Effector CD8-positive, alpha-beta T cell (primary cell): ENCODE measurements at regions not wholly inside any gene's neighbourhood (a gene's known extent, or its start where the extent isn't known, plus 50 kb on each side); places are given as distances from the start of the nearest gene placed in this dataset.
"Not testable (repeated sequence)": the region's sequence is repeated elsewhere in the genome, so short reads cannot be mapped to it uniquely, and the experiment has no call there.

Experiments used
- DNase-seq: peaks from one replicate; lab custom pipeline; 2025; lab: John Stamatoyannopoulos, UW

GRCh38 chr13:103663996-103664395 lies 597.8 kb upstream of the SLC10A2 start:
- DNase-seq, result no peak

- DNase-seq, result no peak
These were observed 590.1 kb upstream of the SLC10A2 start for GRCh38 chr13:103656311-103656710.

GRCh38 chr13:103640606-103641005 lies 574.4 kb upstream of the SLC10A2 start:
- no peak for DNase-seq

GRCh38 chr13:103639326-103639725 lies 573.1 kb upstream of the SLC10A2 start:
- no peak for DNase-seq

GRCh38 chr13:103638706-103639105 lies 572.5 kb upstream of the SLC10A2 start:
- no peak for DNase-seq

- DNase-seq, result no peak
These were observed 567.8 kb upstream of the SLC10A2 start for GRCh38 chr13:103634066-103634465.

- DNase-seq, result no peak
These were observed 559.0 kb upstream of the SLC10A2 start for GRCh38 chr13:103625194-103625593.

- DNase-seq, result no peak
These were observed 551.9 kb upstream of the SLC10A2 start for GRCh38 chr13:103618151-103618550.

GRCh38 chr13:103615771-103616170 lies 549.6 kb upstream of the SLC10A2 start:
- no peak for DNase-seq

GRCh38 chr13:103614761-103615160 lies 548.5 kb upstream of the SLC10A2 start:
- no peak for DNase-seq

- DNase-seq, result no peak
These were observed 541.8 kb upstream of the SLC10A2 start for GRCh38 chr13:103607995-103608394.

- no peak for DNase-seq
These were observed 539.5 kb upstream of the SLC10A2 start for GRCh38 chr13:103605546-103606326.

- not testable (repeated sequence) for DNase-seq
These were observed 533.7 kb upstream of the SLC10A2 start for GRCh38 chr13:103599870-103600269.

GRCh38 chr13:103598671-103599070 lies 532.5 kb upstream of the SLC10A2 start:
- DNase-seq, result no peak

- DNase-seq, result no peak
These were observed 507.2 kb upstream of the SLC10A2 start for GRCh38 chr13:103573446-103573845.

- no peak for DNase-seq
These were observed 502.1 kb upstream of the SLC10A2 start for GRCh38 chr13:103568314-103568713.

GRCh38 chr13:103557878-103558277 lies 491.7 kb upstream of the SLC10A2 start:
- no peak for DNase-seq

GRCh38 chr13:103556681-103557080 lies 490.5 kb upstream of the SLC10A2 start:
- no peak for DNase-seq

GRCh38 chr13:103547914-103548313 lies 481.7 kb upstream of the SLC10A2 start:
- no peak for DNase-seq

GRCh38 chr13:103546271-103546670 lies 480.1 kb upstream of the SLC10A2 start:
- DNase-seq, result no peak

- no peak for DNase-seq
These were observed 476.4 kb upstream of the SLC10A2 start for GRCh38 chr13:103542648-103543047.

- no peak for DNase-seq
These were observed 474.2 kb upstream of the SLC10A2 start for GRCh38 chr13:103540382-103540765.

- DNase-seq, result no peak
These were observed 473.6 kb upstream of the SLC10A2 start for GRCh38 chr13:103539721-103540381.

- no peak for DNase-seq
These were observed 473.0 kb upstream of the SLC10A2 start for GRCh38 chr13:103539265-103539664.
